Activated naive CD8-positive, alpha-beta T cell treated with anti-CD3 and anti-CD28 coated beads for 36 hours (primary cell): ENCODE measurements at regions not wholly inside any gene's neighbourhood (a gene's known extent, or its start where the extent isn't known, plus 50 kb on each side); places are given as distances from the start of the nearest gene placed in this dataset.
A peak's percentile ranks its signal among the peaks of the same experiment; 100 is the strongest.
"Not testable (repeated sequence)": the region's sequence is repeated elsewhere in the genome, so short reads cannot be mapped to it uniquely, and the experiment has no call there.

Experiments
- DNase-seq: peaks from one replicate; pipeline ENCODE4 v3.0.0; 2021
- H3K27ac Mint-ChIP-seq: one replicate; pipeline ENCODE4 v1.8.0; 2022; ENCODE audit warnings: mild to moderate bottlenecking, moderate library complexity, mixed read lengths
- H3K27me3 Mint-ChIP-seq: one replicate; pipeline ENCODE4 v1.8.0; 2022; ENCODE audit warnings: mild to moderate bottlenecking, mixed read lengths
- H3K36me3 Mint-ChIP-seq: one replicate; pipeline ENCODE4 v1.8.0; 2021; ENCODE audit warnings: mild to moderate bottlenecking, mixed read lengths
- H3K4me1 Mint-ChIP-seq: one replicate; pipeline ENCODE4 v1.8.0; 2021; ENCODE audit warnings: mixed read lengths
- H3K4me3 Mint-ChIP-seq: one replicate; pipeline ENCODE4 v1.8.0; 2022; ENCODE audit warnings: mild to moderate bottlenecking, moderate library complexity, mixed read lengths
- H3K9me3 Mint-ChIP-seq: one replicate; pipeline ENCODE4 v1.8.0; 2022; ENCODE audit warnings: mixed read lengths

- H3K27ac Mint-ChIP-seq, H3K4me1 Mint-ChIP-seq, DNase-seq, H3K9me3 Mint-ChIP-seq, H3K27me3 Mint-ChIP-seq, H3K4me3 Mint-ChIP-seq, H3K36me3 Mint-ChIP-seq: not testable (repeated sequence)
Observed at GRCh38 chr2:111420835-111421234, 300.1 kb downstream of the BCL2L11 start.

GRCh38 chr2:111421949-111422348, 301.2 kb downstream of the BCL2L11 start:
- not testable (repeated sequence) for DNase-seq, H3K27ac Mint-ChIP-seq, H3K4me3 Mint-ChIP-seq, H3K27me3 Mint-ChIP-seq, H3K36me3 Mint-ChIP-seq, H3K9me3 Mint-ChIP-seq
- H3K4me1 Mint-ChIP-seq: peaks cover 13% of the 10 kb centered on the region

- H3K4me3 Mint-ChIP-seq, H3K27me3 Mint-ChIP-seq, DNase-seq, H3K9me3 Mint-ChIP-seq, H3K27ac Mint-ChIP-seq: not testable (repeated sequence)
- H3K36me3 Mint-ChIP-seq: peaks cover 11% of the 10 kb centered on the region
- peaks cover 16% of the 10 kb centered on the region for H3K4me1 Mint-ChIP-seq
Observed at GRCh38 chr2:111422562-111422961, 301.8 kb downstream of the BCL2L11 start.

GRCh38 chr2:111423184-111423583, 302.5 kb downstream of the BCL2L11 start:
- H3K27ac Mint-ChIP-seq, H3K9me3 Mint-ChIP-seq, H3K4me3 Mint-ChIP-seq, DNase-seq, H3K27me3 Mint-ChIP-seq: not testable (repeated sequence)
- Mint-ChIP-seq H3K4me1 (peaks cover 15% of the 10 kb centered on the region), H3K36me3 (peaks cover 13% of the 10 kb centered on the region)

GRCh38 chr2:111424176-111424575, 303.5 kb downstream of the BCL2L11 start:
- Mint-ChIP-seq H3K36me3 (peaks cover 13% of the 10 kb centered on the region), H3K4me1 (peaks cover 21% of the 10 kb centered on the region)
- not testable (repeated sequence) for H3K27ac Mint-ChIP-seq, H3K9me3 Mint-ChIP-seq, H3K27me3 Mint-ChIP-seq, DNase-seq, H3K4me3 Mint-ChIP-seq

GRCh38 chr2:111424851-111425309, 304.2 kb downstream of the BCL2L11 start:
- not testable (repeated sequence) for H3K27me3 Mint-ChIP-seq

GRCh38 chr2:111425789-111426201, 305.1 kb downstream of the BCL2L11 start:
- H3K27ac Mint-ChIP-seq: peak overlapping the region; percentile 81
- H3K4me3 Mint-ChIP-seq, H3K9me3 Mint-ChIP-seq, H3K27me3 Mint-ChIP-seq: not testable (repeated sequence)
- H3K4me1 Mint-ChIP-seq: peaks cover 23% of the 10 kb centered on the region
- DNase-seq: peak; percentile 41
- peaks cover 13% of the 10 kb centered on the region for H3K36me3 Mint-ChIP-seq

More at GRCh38 chr2:111424851-111425309, 304.2 kb downstream of the BCL2L11 start:
- not testable (repeated sequence) for H3K9me3 Mint-ChIP-seq, H3K4me3 Mint-ChIP-seq
- peaks cover 23% of the 10 kb centered on the region for H3K4me1 Mint-ChIP-seq
- H3K27ac Mint-ChIP-seq: peak overlapping the region; percentile 97
- peak; percentile 71 for DNase-seq
- H3K36me3 Mint-ChIP-seq: peaks cover 13% of the 10 kb centered on the region

- not testable (repeated sequence) for H3K27ac Mint-ChIP-seq, DNase-seq, H3K27me3 Mint-ChIP-seq
Observed at GRCh38 chr2:111427346-111427745, 306.6 kb downstream of the BCL2L11 start.

GRCh38 chr2:111428915-111429314, 308.2 kb downstream of the BCL2L11 start:
- H3K4me3 Mint-ChIP-seq, DNase-seq, H3K9me3 Mint-ChIP-seq, H3K27me3 Mint-ChIP-seq: not testable (repeated sequence)
- peaks cover 29% of the 10 kb centered on the region for H3K4me1 Mint-ChIP-seq
- peak overlapping the region; percentile 75 for H3K27ac Mint-ChIP-seq
- H3K36me3 Mint-ChIP-seq: peaks cover 11% of the 10 kb centered on the region

More at GRCh38 chr2:111427346-111427745, 306.6 kb downstream of the BCL2L11 start:
- H3K9me3 Mint-ChIP-seq, H3K4me3 Mint-ChIP-seq: not testable (repeated sequence)
- Mint-ChIP-seq H3K4me1 (peaks cover 27% of the 10 kb centered on the region), H3K36me3 (peaks cover 11% of the 10 kb centered on the region)

- not testable (repeated sequence) for DNase-seq, H3K27me3 Mint-ChIP-seq, H3K4me3 Mint-ChIP-seq, H3K9me3 Mint-ChIP-seq
- H3K4me1 Mint-ChIP-seq: peaks cover 29% of the 10 kb centered on the region
- H3K36me3 Mint-ChIP-seq: peaks cover 11% of the 10 kb centered on the region
- peak overlapping the region; percentile 75 for H3K27ac Mint-ChIP-seq
Observed at GRCh38 chr2:111429353-111429752, 308.6 kb downstream of the BCL2L11 start.

- not testable (repeated sequence) for H3K27ac Mint-ChIP-seq, H3K36me3 Mint-ChIP-seq, H3K27me3 Mint-ChIP-seq, H3K9me3 Mint-ChIP-seq, DNase-seq, H3K4me3 Mint-ChIP-seq
- peaks cover 24% of the 10 kb centered on the region for H3K4me1 Mint-ChIP-seq
Observed at GRCh38 chr2:111430817-111431661, 310.3 kb downstream of the BCL2L11 start.

- not testable (repeated sequence) for H3K9me3 Mint-ChIP-seq, DNase-seq, H3K27me3 Mint-ChIP-seq, H3K4me3 Mint-ChIP-seq, H3K36me3 Mint-ChIP-seq, H3K27ac Mint-ChIP-seq
- H3K4me1 Mint-ChIP-seq: peaks cover 18% of the 10 kb centered on the region
Observed at GRCh38 chr2:111432423-111432822, 311.7 kb downstream of the BCL2L11 start.

GRCh38 chr2:111432916-111433499, 312.3 kb downstream of the BCL2L11 start:
- not testable (repeated sequence) for H3K4me3 Mint-ChIP-seq, H3K27ac Mint-ChIP-seq, H3K36me3 Mint-ChIP-seq

GRCh38 chr2:111433892-111434607, 313.3 kb downstream of the BCL2L11 start:
- not testable (repeated sequence) for H3K27ac Mint-ChIP-seq, H3K9me3 Mint-ChIP-seq, H3K27me3 Mint-ChIP-seq, H3K4me3 Mint-ChIP-seq, H3K36me3 Mint-ChIP-seq, DNase-seq
- H3K4me1 Mint-ChIP-seq: peaks cover 13% of the 10 kb centered on the region

More at GRCh38 chr2:111432916-111433499, 312.3 kb downstream of the BCL2L11 start:
- not testable (repeated sequence) for DNase-seq, H3K27me3 Mint-ChIP-seq, H3K9me3 Mint-ChIP-seq
- H3K4me1 Mint-ChIP-seq: peaks cover 17% of the 10 kb centered on the region

- H3K27ac Mint-ChIP-seq, H3K4me3 Mint-ChIP-seq, H3K4me1 Mint-ChIP-seq, H3K9me3 Mint-ChIP-seq, H3K36me3 Mint-ChIP-seq, DNase-seq, H3K27me3 Mint-ChIP-seq: not testable (repeated sequence)
Observed at GRCh38 chr2:111434608-111434939, 313.9 kb downstream of the BCL2L11 start.
